ENCODE measurements at regions not wholly inside any gene's neighbourhood (a gene's known extent, or its start where the extent isn't known, plus 50 kb on each side); places are given as distances from the start of the nearest gene placed in this dataset.

GRCh38 chr5:86881493-86882090 lies 263.9 kb downstream of the COX7C start:
- no peak overlapping the region for H3K4me3 ChIP-seq (ENCODE audit: low read depth, low read length)
- TF ChIP-seq, protein P1, sequence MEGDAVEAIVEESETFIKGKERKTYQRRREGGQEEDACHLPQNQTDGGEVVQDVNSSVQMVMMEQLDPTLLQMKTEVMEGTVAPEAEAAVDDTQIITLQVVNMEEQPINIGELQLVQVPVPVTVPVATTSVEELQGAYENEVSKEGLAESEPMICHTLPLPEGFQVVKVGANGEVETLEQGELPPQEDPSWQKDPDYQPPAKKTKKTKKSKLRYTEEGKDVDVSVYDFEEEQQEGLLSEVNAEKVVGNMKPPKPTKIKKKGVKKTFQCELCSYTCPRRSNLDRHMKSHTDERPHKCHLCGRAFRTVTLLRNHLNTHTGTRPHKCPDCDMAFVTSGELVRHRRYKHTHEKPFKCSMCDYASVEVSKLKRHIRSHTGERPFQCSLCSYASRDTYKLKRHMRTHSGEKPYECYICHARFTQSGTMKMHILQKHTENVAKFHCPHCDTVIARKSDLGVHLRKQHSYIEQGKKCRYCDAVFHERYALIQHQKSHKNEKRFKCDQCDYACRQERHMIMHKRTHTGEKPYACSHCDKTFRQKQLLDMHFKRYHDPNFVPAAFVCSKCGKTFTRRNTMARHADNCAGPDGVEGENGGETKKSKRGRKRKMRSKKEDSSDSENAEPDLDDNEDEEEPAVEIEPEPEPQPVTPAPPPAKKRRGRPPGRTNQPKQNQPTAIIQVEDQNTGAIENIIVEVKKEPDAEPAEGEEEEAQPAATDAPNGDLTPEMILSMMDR (IDR thresholded peaks at IDR 0.05; ENCODE audit: low read depth, low read length, missing control alignments), result no peak
- no peak for DNase-seq (ENCODE audit: low read depth)

DNA sequence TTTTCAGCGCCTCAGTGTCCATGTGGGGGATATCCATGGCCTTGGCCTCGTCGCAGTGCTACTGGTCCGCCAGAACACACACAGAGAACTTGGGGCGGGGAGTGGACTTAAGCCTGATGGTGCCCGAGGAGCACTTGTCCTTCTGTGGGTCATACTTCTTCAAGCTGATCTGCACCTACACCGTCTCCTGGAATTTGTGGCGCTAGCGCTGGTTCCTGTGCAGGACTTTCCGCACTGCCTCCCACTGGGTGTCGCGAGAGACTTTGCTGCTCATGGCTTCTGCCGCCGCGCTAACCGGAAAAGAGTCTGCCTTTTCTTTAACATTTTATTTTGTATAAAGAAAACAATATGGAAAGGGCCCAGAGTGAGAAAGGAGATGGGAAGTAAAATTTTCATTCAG lies 266.9 kb downstream of the COX7C start:
- TF ChIP-seq, protein P1 (IDR thresholded peaks at IDR 0.05; ENCODE audit: low read depth, low read length, missing control alignments), result no peak
- H3K4me3 ChIP-seq (ENCODE audit: low read depth, low read length), result no peak overlapping the region
- DNase-seq (ENCODE audit: low read depth), result no peak

DNA sequence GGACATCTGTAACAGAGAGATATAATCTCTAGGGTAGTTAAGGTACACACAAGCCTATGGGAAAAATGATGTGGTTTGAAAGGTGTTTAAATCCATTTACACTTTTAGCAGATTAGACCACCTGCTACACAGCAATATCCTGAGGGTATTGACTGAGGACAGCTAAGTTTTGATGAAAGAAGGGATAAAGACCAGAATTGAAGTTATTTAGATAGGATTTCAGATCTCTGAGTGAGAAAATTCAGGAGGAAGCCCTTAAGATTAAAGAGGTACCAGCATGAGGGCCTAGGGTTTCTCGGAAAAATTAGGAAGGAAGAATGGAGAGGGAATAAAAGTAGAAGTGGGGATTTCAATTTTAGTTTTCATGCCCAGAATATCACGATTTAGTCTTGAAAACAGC lies 267.3 kb downstream of the COX7C start:
- DNase-seq (ENCODE audit: low read depth), result no peak
- no peak overlapping the region for H3K4me3 ChIP-seq (ENCODE audit: low read depth, low read length)
- TF ChIP-seq, protein P1 (IDR thresholded peaks at IDR 0.05; ENCODE audit: low read depth, low read length, missing control alignments), result no peak

DNA sequence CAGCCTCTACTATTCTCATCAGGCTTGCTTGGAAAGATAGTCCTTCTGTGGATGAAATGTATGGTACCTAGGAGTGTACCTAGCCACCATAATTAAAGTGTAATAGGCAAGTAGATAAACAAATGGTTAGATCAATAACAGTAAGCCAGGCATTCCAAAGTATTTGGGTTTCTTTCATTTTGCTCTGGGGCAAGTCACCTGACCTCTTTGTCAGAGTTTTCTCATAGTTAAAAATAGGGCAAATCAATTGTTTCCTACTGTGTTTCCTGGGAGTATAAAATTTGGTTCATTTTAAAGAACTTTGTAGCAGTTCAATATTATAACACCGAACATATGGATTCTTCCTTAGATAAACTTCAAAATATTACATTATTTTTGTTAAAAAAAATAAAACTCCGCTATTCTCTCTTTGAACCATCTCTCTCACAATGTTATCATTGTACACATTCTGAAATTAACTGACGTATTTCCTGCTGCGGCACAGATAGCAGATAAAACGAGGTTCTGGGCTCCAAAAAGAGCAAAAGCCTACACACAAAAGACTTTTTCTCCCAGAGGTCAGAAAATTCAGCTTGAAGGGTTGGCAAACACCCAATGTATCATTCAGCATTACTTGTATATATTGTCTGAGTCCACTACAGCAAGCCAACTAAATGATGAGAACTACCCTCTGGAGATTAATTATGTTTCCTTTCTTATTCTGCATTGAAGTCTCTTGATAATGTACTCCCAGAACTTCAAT lies 267.9 kb downstream of the COX7C start:
- no peak for DNase-seq (ENCODE audit: low read depth)
- TF ChIP-seq, protein P1 (IDR thresholded peaks at IDR 0.05; ENCODE audit: low read depth, low read length, missing control alignments), result no peak
- H3K4me3 ChIP-seq (ENCODE audit: low read depth, low read length), result no peak overlapping the region

- TF ChIP-seq, protein P1 (IDR thresholded peaks at IDR 0.05; ENCODE audit: low read depth, low read length, missing control alignments), result no peak
- no peak for DNase-seq (ENCODE audit: low read depth)
- H3K4me3 ChIP-seq (ENCODE audit: low read depth, low read length), result no peak overlapping the region
Measured at GRCh38 chr5:86890375-86890774, 272.6 kb downstream of the COX7C start.

- DNase-seq (ENCODE audit: low read depth), result no peak
- TF ChIP-seq, protein P1 (IDR thresholded peaks at IDR 0.05; ENCODE audit: low read depth, low read length, missing control alignments), result no peak
- H3K4me3 ChIP-seq (ENCODE audit: low read depth, low read length), result no peak overlapping the region
Measured at GRCh38 chr5:86894056-86894455, 276.3 kb downstream of the COX7C start.

DNA sequence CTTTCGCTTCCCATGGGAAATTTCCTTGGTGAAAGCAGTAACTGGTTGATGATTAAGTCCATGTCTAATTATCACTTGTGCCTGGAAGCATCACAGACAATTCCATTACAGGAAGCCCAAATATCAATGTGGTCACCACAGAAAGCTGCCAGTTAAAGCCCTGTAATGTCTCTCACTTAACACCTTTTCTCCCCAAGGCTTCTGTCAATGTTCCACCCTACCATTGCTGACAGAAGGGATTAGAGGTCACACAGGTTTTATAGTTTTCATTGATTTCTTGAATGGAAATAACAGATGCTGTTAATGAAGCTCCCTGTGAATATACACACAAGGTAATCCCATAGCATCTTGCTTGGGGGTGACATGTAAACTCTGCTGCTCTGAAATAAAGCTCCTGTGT lies 279.2 kb downstream of the COX7C start:
- DNase-seq (ENCODE audit: low read depth), result no peak
- TF ChIP-seq, protein P1 (IDR thresholded peaks at IDR 0.05; ENCODE audit: low read depth, low read length, missing control alignments), result no peak
- no peak overlapping the region for H3K4me3 ChIP-seq (ENCODE audit: low read depth, low read length)

All from GM12864 (cell line).